ENCODE measurements at regions not wholly inside any gene's neighbourhood (a gene's known extent, or its start where the extent isn't known, plus 50 kb on each side); places are given as distances from the start of the nearest gene placed in this dataset.

GRCh38 chr22:26974914-26975803 is 317.8 kb downstream of the MIAT start:
- DNase-seq (no peak), ATAC-seq (no peak)
- intact Hi-C loops (cut with DNase I, micrococcal nuclease): no loop called here

GRCh38 chr22:26975865-26976264 is 318.5 kb downstream of the MIAT start:
- ATAC-seq (no peak), DNase-seq (no peak)
- intact Hi-C loops (cut with DNase I, micrococcal nuclease): no loop called here

- DNase-seq (no peak), ATAC-seq (no peak)
- intact Hi-C loops (cut with DNase I, micrococcal nuclease): no loop called here
Observed at GRCh38 chr22:26977741-26978376, 320.5 kb downstream of the MIAT start.

- intact Hi-C loops (cut with DNase I, micrococcal nuclease): no loop called here
- no peak for ATAC-seq
Observed at GRCh38 chr22:26979294-26979693, 321.9 kb downstream of the MIAT start.

GRCh38 chr22:26981111-26981510 is 323.7 kb downstream of the MIAT start:
- peak in 1 of 2 donors; percentile 33 for DNase-seq
- intact Hi-C loops (cut with DNase I, micrococcal nuclease): no loop called here
- ATAC-seq: no peak

More at GRCh38 chr22:26979294-26979693, 321.9 kb downstream of the MIAT start:
- DNase-seq: no peak

GRCh38 chr22:26981541-26981940 is 324.2 kb downstream of the MIAT start:
- no peak for ATAC-seq
- intact Hi-C loops (cut with DNase I, micrococcal nuclease): no loop called here
- DNase-seq: peak in 1 of 2 donors; percentile 61

GRCh38 chr22:26983311-26983710 is 325.9 kb downstream of the MIAT start:
- ATAC-seq (no peak), DNase-seq (no peak)
- intact Hi-C loops (cut with DNase I, micrococcal nuclease): no loop called here

GRCh38 chr22:26985206-26985605 is 327.8 kb downstream of the MIAT start:
- intact Hi-C loops (cut with DNase I, micrococcal nuclease): no loop called here
- DNase-seq: no peak
- ATAC-seq: no peak

GRCh38 chr22:26985931-26986782 is 328.8 kb downstream of the MIAT start:
- intact Hi-C loops (cut with DNase I, micrococcal nuclease): no loop called here
- ATAC-seq: no peak
- DNase-seq: no peak

GRCh38 chr22:26986884-26987283 is 329.5 kb downstream of the MIAT start:
- intact Hi-C loops (cut with DNase I, micrococcal nuclease): no loop called here
- no peak for ATAC-seq
- no peak for DNase-seq

- ATAC-seq (no peak), DNase-seq (no peak)
- intact Hi-C loops (cut with DNase I, micrococcal nuclease): no loop called here
Observed at GRCh38 chr22:26990503-26991189, 333.3 kb downstream of the MIAT start.

GRCh38 chr22:26992556-26992955 is 335.2 kb downstream of the MIAT start:
- ATAC-seq (no peak), DNase-seq (no peak)
- intact Hi-C loops (cut with DNase I, micrococcal nuclease): no loop called here

- intact Hi-C loops (cut with DNase I, micrococcal nuclease): no loop called here
- DNase-seq (no peak), ATAC-seq (no peak)
Observed at GRCh38 chr22:26993886-26994285, 336.5 kb downstream of the MIAT start.

- no peak for ATAC-seq
- DNase-seq: no peak
- intact Hi-C loops (cut with DNase I, micrococcal nuclease): no loop called here
Observed at GRCh38 chr22:26994801-26995200, 337.4 kb downstream of the MIAT start.

- no peak for DNase-seq
- no peak for ATAC-seq
- intact Hi-C loops (cut with DNase I, micrococcal nuclease): no loop called here
Observed at GRCh38 chr22:26995235-26995634, 337.8 kb downstream of the MIAT start.

- DNase-seq (no peak), ATAC-seq (no peak)
- intact Hi-C loops (cut with DNase I, micrococcal nuclease): no loop called here
Observed at GRCh38 chr22:26996154-26996553, 338.8 kb downstream of the MIAT start.

GRCh38 chr22:26998129-26998528 is 340.7 kb downstream of the MIAT start:
- ATAC-seq: no peak
- DNase-seq: no peak
- intact Hi-C loops (cut with DNase I, micrococcal nuclease): no loop called here

GRCh38 chr22:26998716-26999115 is 341.3 kb downstream of the MIAT start:
- no peak for DNase-seq
- ATAC-seq: no peak
- intact Hi-C loops (cut with DNase I, micrococcal nuclease): no loop called here

- ATAC-seq: no peak
- intact Hi-C loops (cut with DNase I, micrococcal nuclease): no loop called here
- DNase-seq: no peak
Observed at GRCh38 chr22:27003297-27003696, 345.9 kb downstream of the MIAT start.

All from left colon (tissue), 2 donors.